Ovary (tissue), 3 donors: ENCODE measurements at regions not wholly inside any gene's neighbourhood (a gene's known extent, or its start where the extent isn't known, plus 50 kb on each side); places are given as distances from the start of the nearest gene placed in this dataset.

ENCODE experiments used
- CTCF ChIP-seq, 3 donors: fragments of 450-650 bp in 2 of 3; fragments of 200-600 bp in 1 of 3; IDR thresholded peaks; one replicate each; pipeline versions ENCODE4 v1.5.1 to v1.8.0; 2016 to 2022; ENCODE audit warnings: antibody characterized with exemption in 3 of 3, mild to moderate bottlenecking in 1 of 3
- EP300 ChIP-seq: sonication (generic); formaldehyde crosslinking; IDR thresholded peaks from one replicate; pipeline ENCODE4 v1.6.1; 2017; ENCODE audit warnings: antibody characterized with exemption
- donor health status: DM: no; HTN: no; CAD: no.

GRCh38 chr19:33988601-33989000 is 183.7 kb upstream of the LSM14A start:
- TF ChIP-seq CTCF (IDR thresholded peaks at IDR 0.05) (no peak), EP300 (no peak)
